ENCODE measurements at regions not wholly inside any gene's neighbourhood (a gene's known extent, or its start where the extent isn't known, plus 50 kb on each side); places are given as distances from the start of the nearest gene placed in this dataset.

DNA sequence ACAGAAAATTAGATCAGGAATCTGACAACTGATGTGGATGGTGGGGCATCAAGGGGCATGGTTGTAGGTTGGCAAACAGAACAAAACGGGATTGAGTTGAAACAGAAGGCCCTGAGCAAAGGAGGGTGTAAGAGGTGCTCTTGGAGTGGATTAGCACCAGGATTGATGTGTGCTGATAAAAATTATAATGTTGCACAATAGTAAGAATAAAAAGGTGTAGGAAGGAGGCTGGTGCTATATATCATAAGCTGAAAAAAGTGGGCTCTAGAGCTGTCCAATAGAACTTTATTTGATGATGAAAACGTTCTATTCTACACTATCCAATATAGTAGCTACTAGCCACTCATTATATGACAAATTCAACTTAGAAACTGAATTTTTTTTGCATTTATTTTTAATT lies 263.1 kb upstream of the GYPC start:
- no peak for DNase-seq (ENCODE audit: low spot score)

GRCh38 chr2:126399001-126399400 lies 257.0 kb upstream of the GYPC start:
- DNase-seq (ENCODE audit: low spot score): no peak

- DNase-seq (ENCODE audit: low spot score): no peak
Measured at GRCh38 chr2:126403039-126403628, 252.8 kb upstream of the GYPC start.

GRCh38 chr2:126406267-126406666 lies 249.7 kb upstream of the GYPC start:
- DNase-seq (ENCODE audit: low spot score): no peak

GRCh38 chr2:126408671-126409070 lies 247.3 kb upstream of the GYPC start:
- no peak for DNase-seq (ENCODE audit: low spot score)

GRCh38 chr2:126409850-126410249 lies 246.1 kb upstream of the GYPC start:
- no peak for DNase-seq (ENCODE audit: low spot score)

GRCh38 chr2:126413079-126413478 lies 242.9 kb upstream of the GYPC start:
- no peak for DNase-seq (ENCODE audit: low spot score)

- DNase-seq (ENCODE audit: low spot score): no peak
Measured at GRCh38 chr2:126419403-126419802, 236.6 kb upstream of the GYPC start.

DNA sequence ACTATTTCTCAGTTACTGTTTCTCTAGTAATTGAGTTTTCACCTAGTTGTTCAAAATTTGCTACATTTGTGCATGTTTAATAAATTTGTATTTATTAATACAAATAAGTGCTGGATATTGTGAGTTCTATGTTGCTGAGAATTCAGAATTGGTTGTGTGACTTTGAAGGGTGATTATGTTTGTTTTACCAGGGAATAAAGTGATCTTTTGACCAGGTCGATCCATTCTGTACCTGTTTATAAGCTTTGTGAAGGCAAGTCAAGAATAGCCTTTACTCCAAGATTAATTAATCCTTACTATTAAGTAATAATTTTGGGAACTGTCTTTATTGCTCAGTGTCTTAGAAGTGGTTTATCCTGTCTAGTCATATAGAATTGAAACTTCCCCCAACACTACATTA lies 230.0 kb upstream of the GYPC start:
- DNase-seq (ENCODE audit: low spot score): no peak

DNA sequence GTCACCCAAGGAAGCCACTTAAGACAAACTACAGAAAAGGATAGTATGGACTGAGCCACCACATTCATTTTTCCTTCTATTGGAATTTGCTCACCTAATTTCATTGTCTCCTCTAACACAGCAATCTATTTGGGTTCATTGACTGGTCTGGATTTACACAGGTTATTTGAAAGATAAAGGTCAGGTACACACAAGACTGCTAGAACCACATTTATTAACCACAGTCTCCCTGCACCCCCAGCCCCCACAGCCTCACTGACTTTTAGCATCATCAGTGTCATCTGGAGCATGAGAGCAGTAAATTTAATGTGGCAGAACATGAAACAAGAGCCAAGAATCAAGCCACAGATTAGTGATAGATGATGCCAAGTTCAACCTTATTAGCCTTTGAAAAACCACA lies 226.9 kb upstream of the GYPC start:
- DNase-seq (ENCODE audit: low spot score): no peak

- DNase-seq (ENCODE audit: low spot score): no peak
Measured at GRCh38 chr2:126431136-126431535, 224.8 kb upstream of the GYPC start.

- DNase-seq (ENCODE audit: low spot score): no peak
Measured at GRCh38 chr2:126436411-126436810, 219.5 kb upstream of the GYPC start.

DNA sequence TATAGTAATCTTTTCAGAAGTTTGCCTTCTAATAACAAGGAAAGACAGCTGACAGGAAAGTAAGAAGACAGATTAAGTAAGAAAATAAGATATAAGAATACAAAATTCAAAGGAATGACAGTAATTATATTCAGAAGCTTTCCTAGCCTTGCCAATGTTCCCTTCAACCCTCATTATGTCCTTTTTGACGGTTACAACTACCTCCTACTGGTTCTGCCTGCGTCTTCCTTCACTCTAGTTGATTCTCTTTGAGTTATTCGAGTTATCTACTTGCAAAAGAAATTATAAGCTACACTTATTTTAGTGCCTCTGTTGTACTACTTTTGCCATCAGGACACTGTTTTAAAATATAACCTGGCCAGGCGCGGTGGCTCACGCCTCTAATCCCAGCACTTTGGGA lies 218.9 kb upstream of the GYPC start:
- no peak for DNase-seq (ENCODE audit: low spot score)

DNA sequence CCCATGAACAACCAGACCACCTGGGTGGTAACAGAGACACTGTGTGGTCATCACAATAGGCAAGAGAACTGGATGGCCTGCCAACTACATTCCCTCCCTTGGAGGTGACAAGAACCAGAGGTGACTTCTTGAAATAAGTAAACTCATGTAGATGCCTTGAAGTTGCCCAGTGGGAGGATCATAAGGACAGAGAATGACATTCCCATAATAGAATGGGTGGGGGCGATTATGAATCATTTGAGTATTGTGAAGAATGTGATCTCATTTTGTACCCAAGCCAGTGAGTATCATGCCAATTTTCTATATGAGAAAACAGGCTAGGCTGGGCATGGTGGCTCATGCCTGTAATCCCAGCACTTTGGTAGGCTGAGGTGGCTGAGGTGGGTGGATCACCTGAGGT lies 211.4 kb upstream of the GYPC start:
- DNase-seq (ENCODE audit: low spot score): no peak

DNA sequence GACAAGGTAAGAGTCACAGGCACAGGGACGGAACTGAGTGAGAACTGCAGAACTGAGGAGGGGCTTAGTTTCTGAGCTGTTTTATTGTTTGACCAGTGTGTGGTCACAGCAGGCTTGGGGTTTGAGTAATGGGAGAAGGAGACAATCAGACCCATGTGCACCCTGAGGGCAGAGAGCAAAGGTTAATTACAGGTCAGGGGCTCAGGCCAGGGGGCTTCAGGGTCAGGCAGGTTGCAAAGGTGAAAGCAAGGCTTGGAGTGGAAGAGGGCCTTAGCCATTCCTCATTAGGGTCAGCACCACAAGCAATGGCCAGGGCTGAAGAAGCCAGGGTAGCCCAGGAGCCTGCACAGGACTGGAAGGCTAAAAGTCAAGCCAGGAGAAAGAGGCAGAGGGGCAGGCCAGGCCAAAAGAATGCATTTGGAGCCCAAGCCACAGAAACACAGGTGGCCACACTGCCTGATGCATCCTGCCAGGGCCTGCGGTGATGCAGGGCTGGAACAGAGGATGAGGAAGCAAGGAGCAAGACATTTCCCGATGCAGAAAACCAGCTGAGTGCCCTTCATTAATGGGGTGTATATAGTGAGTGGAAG lies 209.8 kb upstream of the GYPC start:
- DNase-seq (ENCODE audit: low spot score): no peak

- no peak for DNase-seq (ENCODE audit: low spot score)
Measured at GRCh38 chr2:126448611-126449010, 207.3 kb upstream of the GYPC start.

DNA sequence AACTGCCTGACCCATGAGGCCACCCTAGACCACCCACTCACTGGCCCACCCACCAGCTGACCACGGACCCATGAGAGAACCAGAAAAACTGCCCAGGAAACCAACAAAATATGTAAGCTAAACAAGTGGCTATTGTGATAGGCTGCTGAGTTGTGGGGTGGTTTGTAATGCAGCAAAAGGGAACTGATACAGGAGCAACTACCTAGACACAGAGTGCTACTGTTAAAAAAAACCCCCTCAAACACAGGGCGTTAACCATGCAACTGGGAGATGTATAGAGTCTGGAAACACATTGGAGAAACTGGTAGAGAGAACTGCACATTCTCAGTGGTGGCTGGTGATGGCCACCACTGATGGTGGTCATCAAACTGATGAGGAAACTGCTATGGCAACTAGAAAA lies 206.3 kb upstream of the GYPC start:
- DNase-seq (ENCODE audit: low spot score): no peak

GRCh38 chr2:126463892-126464674 lies 191.9 kb upstream of the GYPC start:
- no peak for DNase-seq (ENCODE audit: low spot score)

DNA sequence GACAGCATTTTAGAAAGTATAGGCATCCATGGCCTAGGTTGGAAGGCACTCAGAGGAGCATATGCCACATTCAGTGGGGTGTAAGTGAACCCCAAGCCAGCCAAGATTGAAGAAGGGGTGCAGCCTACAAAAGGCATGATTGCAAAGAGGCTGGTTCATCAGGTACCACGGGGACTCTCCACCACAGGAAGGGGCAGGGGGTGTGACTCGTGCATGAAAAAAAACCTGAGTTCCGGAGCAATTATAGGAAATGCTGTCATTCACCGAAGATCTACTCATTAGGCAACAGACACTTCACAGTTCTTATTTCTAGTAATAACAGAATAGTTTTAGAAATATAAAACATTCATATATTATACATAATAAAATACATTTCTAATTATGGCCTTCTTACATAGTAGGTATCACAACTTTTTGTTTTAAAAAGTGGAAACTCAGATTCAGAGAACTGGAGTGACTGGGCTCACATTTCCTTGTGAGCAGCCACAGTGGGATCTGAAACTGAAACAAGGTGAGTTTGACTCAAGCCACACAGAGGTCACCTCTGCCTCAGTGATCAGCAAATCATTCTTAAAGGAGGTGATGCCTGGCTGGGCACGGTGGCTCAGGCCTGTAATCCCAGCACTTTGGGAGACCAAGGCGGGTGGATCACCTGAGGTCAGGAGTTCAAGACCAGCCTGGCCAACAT lies 188.4 kb upstream of the GYPC start:
- DNase-seq (ENCODE audit: low spot score): no peak

- DNase-seq (ENCODE audit: low spot score): no peak
Measured at GRCh38 chr2:126475031-126475430, 180.9 kb upstream of the GYPC start.

DNA sequence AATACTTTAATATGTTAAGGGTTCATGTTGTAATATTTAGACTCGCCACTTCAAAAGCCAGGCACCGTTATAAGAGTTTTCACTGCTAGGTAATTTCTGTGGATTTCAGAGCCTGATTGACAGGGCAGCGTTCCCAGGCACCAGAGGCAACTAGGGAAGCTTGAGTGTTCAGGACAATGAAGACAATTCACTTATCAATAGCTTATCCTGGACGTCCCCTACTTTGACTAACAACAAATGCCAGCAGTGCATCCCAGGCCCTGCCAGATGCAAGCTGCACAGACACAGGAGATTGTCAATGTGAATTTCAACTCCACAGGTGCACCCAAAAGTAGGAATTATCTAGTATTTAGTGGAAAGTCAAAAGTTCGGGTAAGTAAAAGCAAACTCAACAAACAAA lies 179.3 kb upstream of the GYPC start:
- DNase-seq (ENCODE audit: low spot score): no peak

- DNase-seq (ENCODE audit: low spot score): no peak
Measured at GRCh38 chr2:126480033-126480432, 175.9 kb upstream of the GYPC start.

Measured in kidney tubule cell (primary cell).